ENCODE measurements at regions not wholly inside any gene's neighbourhood (a gene's known extent, or its start where the extent isn't known, plus 50 kb on each side); places are given as distances from the start of the nearest gene placed in this dataset.

DNA sequence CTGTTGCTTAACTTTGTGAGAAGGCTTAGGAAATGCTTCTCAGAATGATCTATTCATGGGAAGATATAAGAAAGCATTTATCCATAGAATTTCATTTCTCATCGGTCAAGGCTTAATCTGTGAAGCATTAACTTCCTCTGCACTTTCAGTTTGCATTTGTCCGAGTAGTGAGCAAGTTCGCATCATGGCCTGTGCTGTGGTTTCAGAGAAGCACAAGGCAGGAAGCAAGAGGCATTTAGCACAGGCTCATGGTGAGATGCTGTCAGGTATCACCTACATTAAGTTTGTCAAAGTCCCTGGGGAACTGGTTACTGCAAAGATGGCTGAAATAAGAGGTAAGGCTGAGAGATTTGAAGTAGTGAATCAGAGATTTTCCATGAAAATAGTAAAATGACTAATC lies 244.9 kb downstream of the NAP1L3 start:
- H3K27me3 ChIP-seq (ENCODE audit: insufficient read depth in 3 of 3, low read length in 2 of 3), result peaks cover 0 to 6% (median 0%) of the 10 kb centered on the region in 3 donors
- no peak for DNase-seq
- no peak overlapping the region for H3K27ac ChIP-seq
- intact Hi-C loops (cut with DNase I), result no loop called here
- no peaks in the 10 kb centered on the region for H3K9me3 ChIP-seq
- H3K4me3 ChIP-seq, result no peak overlapping the region
- WGBS, 3 donors, result 76 to 78% (median 78%) methylated on average over 3 of the region's 3 CpGs
- no peaks in the 10 kb centered on the region for H3K4me1 ChIP-seq
- TF ChIP-seq, protein P1, sequence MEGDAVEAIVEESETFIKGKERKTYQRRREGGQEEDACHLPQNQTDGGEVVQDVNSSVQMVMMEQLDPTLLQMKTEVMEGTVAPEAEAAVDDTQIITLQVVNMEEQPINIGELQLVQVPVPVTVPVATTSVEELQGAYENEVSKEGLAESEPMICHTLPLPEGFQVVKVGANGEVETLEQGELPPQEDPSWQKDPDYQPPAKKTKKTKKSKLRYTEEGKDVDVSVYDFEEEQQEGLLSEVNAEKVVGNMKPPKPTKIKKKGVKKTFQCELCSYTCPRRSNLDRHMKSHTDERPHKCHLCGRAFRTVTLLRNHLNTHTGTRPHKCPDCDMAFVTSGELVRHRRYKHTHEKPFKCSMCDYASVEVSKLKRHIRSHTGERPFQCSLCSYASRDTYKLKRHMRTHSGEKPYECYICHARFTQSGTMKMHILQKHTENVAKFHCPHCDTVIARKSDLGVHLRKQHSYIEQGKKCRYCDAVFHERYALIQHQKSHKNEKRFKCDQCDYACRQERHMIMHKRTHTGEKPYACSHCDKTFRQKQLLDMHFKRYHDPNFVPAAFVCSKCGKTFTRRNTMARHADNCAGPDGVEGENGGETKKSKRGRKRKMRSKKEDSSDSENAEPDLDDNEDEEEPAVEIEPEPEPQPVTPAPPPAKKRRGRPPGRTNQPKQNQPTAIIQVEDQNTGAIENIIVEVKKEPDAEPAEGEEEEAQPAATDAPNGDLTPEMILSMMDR (IDR thresholded peaks at IDR 0.05), result no peak
- H3K36me3 ChIP-seq (ENCODE audit: insufficient read depth in 1 of 2, low read depth in 1 of 2), result no peaks in the 10 kb centered on the region
- ATAC-seq, result no peak

DNA sequence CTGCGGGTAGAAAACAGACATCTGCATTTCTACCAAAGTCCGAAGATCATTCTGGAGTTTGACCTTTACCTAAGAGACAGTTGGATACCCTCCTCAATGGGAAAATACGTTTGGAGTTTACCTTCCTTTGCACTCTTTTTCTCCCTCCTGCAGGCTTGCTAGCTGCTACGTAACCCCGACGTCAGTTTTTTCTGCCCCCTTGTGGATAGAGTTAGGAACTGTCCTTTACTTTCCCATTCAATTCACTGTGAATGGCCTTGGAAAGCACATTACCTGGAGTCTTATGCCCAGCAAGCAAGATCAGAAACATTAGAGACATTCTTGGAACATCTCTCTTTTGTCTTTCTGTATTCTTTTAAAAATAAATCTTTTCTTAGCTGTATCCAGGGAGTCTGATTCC lies 250.7 kb downstream of the NAP1L3 start:
- DNase-seq, result no peak
- WGBS, 3 donors, result 15 to 23% (median 19%) methylated on average over 6 of the region's 6 CpGs
- intact Hi-C loops (cut with DNase I), result no loop called here
- Histone ChIP-seq H3K36me3 (ENCODE audit: insufficient read depth in 1 of 2, low read depth in 1 of 2) (no peaks in the 10 kb centered on the region), H3K4me3 (no peak overlapping the region), H3K9me3 (no peaks in the 10 kb centered on the region), H3K4me1 (no peaks in the 10 kb centered on the region), H3K27me3 (ENCODE audit: insufficient read depth in 3 of 3, low read length in 2 of 3) (peaks cover 0 to 10% (median 0%) of the 10 kb centered on the region in 3 donors), H3K27ac (no peak overlapping the region)
- no peak for ATAC-seq
- TF ChIP-seq, protein P1 (IDR thresholded peaks at IDR 0.05), result peak; percentile 44

DNA sequence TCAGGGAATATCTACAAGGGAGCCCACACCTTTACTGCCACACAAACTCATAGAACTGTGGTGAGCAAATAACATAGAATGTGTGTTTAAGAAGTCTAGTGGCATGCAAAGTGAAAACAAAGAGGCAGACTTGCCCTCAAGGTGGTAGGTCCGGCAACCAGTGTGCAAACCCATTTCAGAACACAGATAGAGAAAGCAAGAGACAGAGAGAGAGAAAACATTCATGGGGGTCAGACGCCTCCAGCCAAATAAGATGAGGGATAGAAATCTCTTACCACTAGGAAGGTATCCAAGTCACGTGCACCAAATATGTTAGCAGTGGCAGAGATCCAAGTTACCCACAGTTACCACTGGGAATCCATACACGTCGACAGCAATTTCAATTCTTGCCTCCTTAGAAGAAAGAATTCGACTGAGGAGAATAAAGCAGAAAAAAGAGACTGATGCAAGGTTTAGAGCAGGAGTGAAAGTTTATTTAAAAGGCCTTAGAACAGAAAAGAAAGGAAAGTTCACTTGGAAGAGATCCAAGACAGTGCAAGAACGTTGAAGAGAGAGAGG lies 252.8 kb downstream of the NAP1L3 start:
- no peak for ATAC-seq
- intact Hi-C loops (cut with DNase I), result no loop called here
- TF ChIP-seq, protein P1 (IDR thresholded peaks at IDR 0.05), result no peak
- Histone ChIP-seq H3K4me1 (no peaks in the 10 kb centered on the region), H3K9me3 (no peaks in the 10 kb centered on the region), H3K4me3 (no peak overlapping the region), H3K27ac (no peak overlapping the region), H3K27me3 (ENCODE audit: insufficient read depth in 3 of 3, low read length in 2 of 3) (peaks cover 0 to 10% (median 0%) of the 10 kb centered on the region in 3 donors), H3K36me3 (ENCODE audit: insufficient read depth in 1 of 2, low read depth in 1 of 2) (no peaks in the 10 kb centered on the region)
- DNase-seq, result no peak
- 33 to 42% (median 36%) methylated on average over 7 of the region's 7 CpGs for WGBS, 3 donors

DNA sequence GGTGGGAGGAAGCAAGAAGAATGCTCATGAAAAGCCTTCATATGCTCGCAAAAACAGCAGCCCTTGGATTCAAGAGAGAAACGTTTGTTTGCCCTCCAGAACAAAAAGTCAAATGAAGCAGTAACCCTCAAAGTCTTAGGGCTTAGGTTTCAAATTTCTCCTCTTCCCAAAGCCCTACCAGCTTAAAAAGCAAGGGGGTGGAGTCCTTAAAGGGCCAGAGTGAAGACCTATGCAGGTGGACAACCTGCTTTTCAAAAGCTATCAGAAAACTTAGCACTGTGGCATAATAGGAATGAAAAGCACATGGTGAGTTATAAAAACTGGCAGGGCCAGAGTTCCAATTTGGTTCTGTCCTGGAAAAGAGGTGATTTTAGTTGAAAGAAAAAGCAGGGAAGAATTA lies 253.3 kb downstream of the NAP1L3 start:
- TF ChIP-seq, protein P1 (IDR thresholded peaks at IDR 0.05), result no peak
- ATAC-seq, result no peak
- Histone ChIP-seq H3K27me3 (ENCODE audit: insufficient read depth in 3 of 3, low read length in 2 of 3) (peaks cover 0 to 10% (median 0%) of the 10 kb centered on the region in 3 donors), H3K4me3 (no peak overlapping the region), H3K36me3 (ENCODE audit: insufficient read depth in 1 of 2, low read depth in 1 of 2) (no peaks in the 10 kb centered on the region), H3K4me1 (no peaks in the 10 kb centered on the region), H3K27ac (no peak overlapping the region), H3K9me3 (no peaks in the 10 kb centered on the region)
- DNase-seq, result no peak
- intact Hi-C loops (cut with DNase I), result no loop called here
- 21 to 26% (median 24%) methylated on average over 2 of the region's 2 CpGs for WGBS, 3 donors

DNA sequence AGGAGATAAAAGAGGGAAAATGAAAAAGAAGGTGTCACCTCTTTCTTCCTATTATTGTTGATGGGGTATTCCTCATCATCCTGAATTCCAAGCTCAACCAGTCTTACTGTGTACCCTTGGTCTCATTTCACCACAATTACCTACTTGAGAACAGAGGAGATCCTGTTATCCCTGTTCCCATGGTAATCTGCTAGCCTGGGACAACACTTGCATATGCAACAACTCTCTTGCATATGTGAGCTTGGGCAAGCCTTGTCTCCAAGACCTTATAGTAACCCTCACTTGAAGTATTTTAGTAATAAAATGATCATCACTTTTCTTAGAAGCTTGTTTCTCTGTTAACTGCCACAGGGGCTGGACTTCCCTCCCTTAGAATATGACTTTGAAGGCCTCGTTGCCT lies 253.7 kb downstream of the NAP1L3 start:
- TF ChIP-seq, protein P1 (IDR thresholded peaks at IDR 0.05), result no peak
- DNase-seq (no peak), ATAC-seq (no peak)
- H3K4me1 ChIP-seq, result no peaks in the 10 kb centered on the region
- H3K4me3 ChIP-seq, result no peak overlapping the region
- peaks cover 0 to 11% (median 0%) of the 10 kb centered on the region in 3 donors for H3K27me3 ChIP-seq (ENCODE audit: insufficient read depth in 3 of 3, low read length in 2 of 3)
- H3K36me3 ChIP-seq (ENCODE audit: insufficient read depth in 1 of 2, low read depth in 1 of 2), result no peaks in the 10 kb centered on the region
- intact Hi-C loops (cut with DNase I), result no loop called here
- no peaks in the 10 kb centered on the region for H3K9me3 ChIP-seq
- WGBS, 3 donors, result 8 to 21% (median 8%) methylated on average over 1 of the region's 1 CpG
- H3K27ac ChIP-seq, result no peak overlapping the region

Data from psoas muscle (tissue), 7 donors.